Trophoblast cell (in vitro differentiated cells and primary cell): ENCODE measurements at regions not wholly inside any gene's neighbourhood (a gene's known extent, or its start where the extent isn't known, plus 50 kb on each side); places are given as distances from the start of the nearest gene placed in this dataset.

Experiments
- DNase-seq, 2 donors: peaks; one replicate each; pipeline ENCODE4 v3.0.0-alpha.2; 2016
- H2AFZ ChIP-seq: 2 replicates; pipeline ENCODE4 v1.6.1; 2013; ENCODE audit warnings: low read length, moderate library complexity, mild to moderate bottlenecking; ENCODE audit not compliant: insufficient read depth, poor library complexity
- H2AK5ac ChIP-seq: 2 replicates; pipeline ENCODE4 v1.6.1; 2013; ENCODE audit warnings: mild to moderate bottlenecking, low read length
- H2BK120ac ChIP-seq: 2 replicates; pipeline ENCODE4 v1.6.1; 2013; ENCODE audit warnings: low read length, mild to moderate bottlenecking, moderate library complexity; ENCODE audit not compliant: insufficient read depth, poor library complexity
- H2BK12ac ChIP-seq: 2 replicates; pipeline ENCODE4 v1.6.1; 2013; ENCODE audit warnings: mild to moderate bottlenecking, low read length, moderate library complexity
- H2BK5ac ChIP-seq: 2 replicates; pipeline ENCODE4 v1.6.1; 2013; ENCODE audit warnings: low read length, low read depth, moderate library complexity, mild to moderate bottlenecking; ENCODE audit not compliant: poor library complexity
- H3K14ac ChIP-seq: 2 replicates; pipeline ENCODE4 v1.6.1; 2013; ENCODE audit warnings: mild to moderate bottlenecking, low read length
- H3K18ac ChIP-seq: 2 replicates; pipeline ENCODE4 v1.6.1; 2013; ENCODE audit warnings: mild to moderate bottlenecking, low read length
- H3K23ac ChIP-seq: 2 replicates; pipeline ENCODE4 v1.6.1; 2013; ENCODE audit warnings: low read length
- H3K27ac ChIP-seq: 2 replicates; pipeline ENCODE4 v1.5.1; 2013; ENCODE audit warnings: low read depth, mild to moderate bottlenecking, inconsistent platforms, low read length, moderate library complexity
- H3K27me3 ChIP-seq: 2 replicates; pipeline ENCODE4 v1.6.1; 2013; ENCODE audit warnings: inconsistent platforms, mild to moderate bottlenecking, low read length, moderate library complexity; ENCODE audit not compliant: insufficient read depth
- H3K36me3 ChIP-seq, 2 experiments: 1 replicate in 1 of 2; 2 replicates in 1 of 2; pipeline ENCODE4 v1.6.1; 2013; ENCODE audit warnings: low read length in 2 of 2, mild to moderate bottlenecking in 2 of 2, moderate library complexity in 1 of 2; ENCODE audit not compliant: insufficient read depth in 2 of 2, control insufficient read depth in 1 of 2
- H3K4ac ChIP-seq: 2 replicates; pipeline ENCODE4 v1.6.1; 2013; ENCODE audit warnings: low read depth, mild to moderate bottlenecking, low read length, moderate library complexity
- H3K4me1 ChIP-seq, 2 experiments: 1 replicate in 1 of 2; 2 replicates in 1 of 2; pipeline ENCODE4 v1.6.1; 2013; ENCODE audit warnings: low read length in 2 of 2, mild to moderate bottlenecking in 2 of 2, moderate library complexity in 1 of 2; ENCODE audit not compliant: insufficient read depth in 2 of 2, control insufficient read depth in 1 of 2
- H3K4me2 ChIP-seq: 2 replicates; pipeline ENCODE4 v1.6.1; 2013; ENCODE audit warnings: inconsistent platforms, mild to moderate bottlenecking, low read length, moderate library complexity
- H3K4me3 ChIP-seq: 2 replicates; pipeline ENCODE4 v1.5.1; 2013; ENCODE audit warnings: mild to moderate bottlenecking, low read depth, low read length, inconsistent platforms
- H3K79me1 ChIP-seq: one replicate; pipeline ENCODE4 v1.6.1; 2013; ENCODE audit warnings: low read length
- H3K79me2 ChIP-seq: 2 replicates; pipeline ENCODE4 v1.6.1; 2013; ENCODE audit warnings: low read length, mild to moderate bottlenecking; ENCODE audit not compliant: control insufficient read depth, insufficient read depth, poor library complexity
- H3K9ac ChIP-seq: 2 replicates; pipeline ENCODE4 v1.6.1; 2013; ENCODE audit warnings: mild to moderate bottlenecking, low read length
- H3K9me3 ChIP-seq: 2 replicates; pipeline ENCODE4 v1.6.1; 2013; ENCODE audit warnings: low read depth, mild to moderate bottlenecking, control low read depth, inconsistent platforms, low read length; ENCODE audit not compliant: insufficient read depth
- H4K12ac ChIP-seq: 2 replicates; pipeline ENCODE4 v1.6.1; 2013; ENCODE audit warnings: low read depth, mild to moderate bottlenecking, low read length, moderate library complexity
- H4K8ac ChIP-seq: 2 replicates; pipeline ENCODE4 v1.6.1; 2013; ENCODE audit warnings: low read depth, mild to moderate bottlenecking, low read length, moderate library complexity
- H4K91ac ChIP-seq: one replicate; pipeline ENCODE4 v1.6.1; 2013; ENCODE audit warnings: low read depth, mild to moderate bottlenecking, low read length, moderate library complexity
- WGBS: extraction: QIAGEN DNeasy Blood & Tissue Kit; methylation state at CpG from one replicate; pipeline ENCODE4 v1.1.7; 2013; ENCODE audit warnings: missing lambda C conversion rate; ENCODE audit not compliant: insufficient read length, insufficient coverage; ENCODE audit errors: extremely low coverage; 5-methylcytosine and 5-hydroxymethylcytosine counted together

- Histone ChIP-seq H3K27ac (no peak overlapping the region), H3K23ac (no peak overlapping the region), H3K79me2 (no peaks in the 10 kb centered on the region), H3K27me3 (no peaks in the 10 kb centered on the region), H3K14ac (no peak overlapping the region), H4K12ac (no peak overlapping the region), H3K79me1 (no peaks in the 10 kb centered on the region), H3K4me2 (no peak overlapping the region), H3K9ac (no peak overlapping the region), H2AK5ac (no peak overlapping the region), H3K18ac (no peak overlapping the region), H2AFZ (no peak overlapping the region), H2BK12ac (no peak overlapping the region), H4K8ac (no peak overlapping the region), H3K4me3 (no peak overlapping the region), H3K4ac (no peak overlapping the region), H2BK5ac (no peak overlapping the region), H2BK120ac (no peak overlapping the region), H3K4me1 (no peaks in the 10 kb centered on the region), H3K9me3 (peaks cover 4% of the 10 kb centered on the region), H4K91ac (no peak overlapping the region), H3K36me3 (no peaks in the 10 kb centered on the region)
- DNase-seq, result no peak
- no CpG with 5 or more reads among the region's 18 CpGs for WGBS
Observed at GRCh38 chr2:2727876-2728511, 396.9 kb upstream of the MYT1L start.

DNA sequence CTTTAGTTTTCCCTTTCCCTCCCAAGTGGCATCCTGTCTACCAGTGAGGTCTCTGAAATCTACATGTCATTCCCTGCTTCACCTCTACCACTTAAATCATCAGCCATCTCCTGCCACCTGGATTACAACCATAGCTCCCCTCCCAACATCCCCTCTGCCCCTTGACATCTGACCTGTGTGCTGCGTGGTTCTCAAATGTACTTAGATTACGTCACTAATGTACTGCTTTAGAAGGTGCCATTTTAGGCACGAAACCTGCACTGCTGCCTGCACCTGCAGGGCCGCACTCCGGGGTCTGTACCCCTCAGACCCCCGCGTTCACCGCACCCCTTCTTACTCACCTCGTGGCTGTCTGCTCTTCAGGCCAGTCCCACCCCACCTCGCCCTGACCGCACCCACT, 395.1 kb upstream of the MYT1L start:
- Histone ChIP-seq H3K79me2 (no peaks in the 10 kb centered on the region), H3K27ac (no peak overlapping the region), H3K36me3 (no peaks in the 10 kb centered on the region), H2BK120ac (no peak overlapping the region), H3K4ac (no peak overlapping the region), H2BK5ac (no peak overlapping the region), H3K4me2 (no peak overlapping the region), H2BK12ac (no peak overlapping the region), H3K79me1 (no peaks in the 10 kb centered on the region), H3K14ac (no peak overlapping the region), H4K12ac (no peak overlapping the region), H2AK5ac (no peak overlapping the region), H3K4me3 (no peak overlapping the region), H3K9ac (no peak overlapping the region), H3K27me3 (no peaks in the 10 kb centered on the region), H4K91ac (no peak overlapping the region), H3K18ac (no peak overlapping the region), H2AFZ (no peak overlapping the region), H4K8ac (no peak overlapping the region), H3K4me1 (no peaks in the 10 kb centered on the region), H3K23ac (no peak overlapping the region), H3K9me3 (peaks cover 4% of the 10 kb centered on the region)
- no CpG with 5 or more reads among the region's 11 CpGs for WGBS
- no peak for DNase-seq

GRCh38 chr2:2723064-2723463, 392.0 kb upstream of the MYT1L start:
- no peak overlapping the region for H2AFZ ChIP-seq
- H3K18ac ChIP-seq, result no peak overlapping the region
- no peak overlapping the region for H3K14ac ChIP-seq
- H3K79me2 ChIP-seq, result no peaks in the 10 kb centered on the region
- no peak overlapping the region for H3K9ac ChIP-seq
- H4K12ac ChIP-seq, result no peak overlapping the region
- no peaks in the 10 kb centered on the region for H3K27me3 ChIP-seq
- no peaks in the 10 kb centered on the region for H3K4me1 ChIP-seq
- no peak overlapping the region for H3K4ac ChIP-seq
- no peak overlapping the region for H2BK5ac ChIP-seq
- no CpG with 5 or more reads among the region's 3 CpGs for WGBS
- no peak overlapping the region for H3K4me3 ChIP-seq
- H3K9me3 ChIP-seq, result peaks cover 4% of the 10 kb centered on the region
- H3K79me1 ChIP-seq, result no peaks in the 10 kb centered on the region
- H4K91ac ChIP-seq, result no peak overlapping the region
- no peak overlapping the region for H2BK12ac ChIP-seq
- no peak overlapping the region for H4K8ac ChIP-seq
- no peak for DNase-seq
- H3K23ac ChIP-seq, result no peak overlapping the region
- H3K27ac ChIP-seq, result no peak overlapping the region
- H3K4me2 ChIP-seq, result no peak overlapping the region
- H2AK5ac ChIP-seq, result no peak overlapping the region
- H3K36me3 ChIP-seq, result no peaks in the 10 kb centered on the region
- H2BK120ac ChIP-seq, result no peak overlapping the region

DNA sequence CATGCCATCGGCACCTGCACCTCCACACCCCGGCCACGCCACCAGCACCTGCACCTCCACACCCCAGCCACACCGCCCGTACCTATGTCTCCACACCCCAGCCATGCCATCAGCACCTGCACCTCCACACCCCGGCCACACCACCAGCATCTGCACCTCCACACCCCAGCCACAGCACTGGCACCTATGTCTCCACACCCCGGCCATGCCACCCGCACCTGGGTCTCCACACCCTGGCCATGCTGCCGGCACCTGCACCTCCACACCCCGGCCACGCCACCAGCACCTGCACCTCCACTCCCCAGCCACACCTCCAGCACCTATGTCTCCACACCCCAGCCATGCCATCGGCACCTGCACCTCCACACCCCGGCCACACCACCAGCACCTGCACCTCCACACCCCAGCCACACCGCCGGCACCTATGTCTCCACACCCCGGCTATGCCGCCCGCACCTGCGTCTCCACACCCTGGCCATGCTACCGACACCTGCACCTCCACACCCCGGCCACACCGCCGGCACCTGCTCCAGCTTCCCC, 390.3 kb upstream of the MYT1L start:
- Histone ChIP-seq H3K4ac (no peak overlapping the region), H3K9me3 (peaks cover 2% of the 10 kb centered on the region), H3K18ac (no peak overlapping the region), H2AFZ (no peak overlapping the region), H2BK5ac (no peak overlapping the region), H3K27me3 (no peaks in the 10 kb centered on the region), H3K4me3 (no peak overlapping the region), H4K12ac (no peak overlapping the region), H3K14ac (no peak overlapping the region), H3K27ac (no peak overlapping the region), H3K4me1 (no peaks in the 10 kb centered on the region), H4K8ac (no peak overlapping the region), H4K91ac (no peak overlapping the region), H2BK120ac (no peak overlapping the region), H2BK12ac (no peak overlapping the region), H3K79me2 (no peaks in the 10 kb centered on the region), H3K23ac (no peak overlapping the region), H3K36me3 (no peaks in the 10 kb centered on the region), H3K9ac (no peak overlapping the region), H2AK5ac (no peak overlapping the region), H3K4me2 (no peak overlapping the region), H3K79me1 (no peaks in the 10 kb centered on the region)
- no peak for DNase-seq
- WGBS, result no CpG with 5 or more reads among the region's 23 CpGs
